ENCODE measurements at regions not wholly inside any gene's neighbourhood (a gene's known extent, or its start where the extent isn't known, plus 50 kb on each side); places are given as distances from the start of the nearest gene placed in this dataset.

DNA sequence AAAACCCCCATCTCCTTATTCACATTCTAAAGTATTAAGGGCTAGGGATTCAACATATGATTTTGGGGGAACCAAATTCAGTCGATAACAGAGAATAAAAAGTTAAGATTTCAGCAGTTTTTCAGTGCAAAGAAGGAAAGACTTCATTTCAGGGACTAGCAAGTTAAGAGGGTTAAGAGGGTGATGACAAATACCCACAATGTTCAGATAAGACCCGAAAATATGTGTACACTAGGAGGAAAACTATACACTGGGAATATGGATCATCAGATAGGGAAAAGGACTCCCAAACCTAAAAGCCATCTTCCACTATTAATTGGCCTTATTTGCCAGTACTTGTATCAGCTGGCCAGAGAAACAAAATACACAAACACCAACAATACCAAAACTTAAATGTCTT, 824.2 kb downstream of the SLC16A7 start:
- POLR2A ChIA-PET, result no interaction called here
- no peaks in the 10 kb centered on the region for H3K36me3 ChIP-seq (ENCODE audit: control insufficient read depth in 2 of 3, insufficient read depth in 3 of 3, low read length in 3 of 3)
- no peaks in the 10 kb centered on the region for H3K9me3 ChIP-seq (ENCODE audit: control insufficient read depth in 2 of 3, low read length in 3 of 3)
- CTCF ChIA-PET, result no interaction called here
- Mint-ChIP-seq H3K4me3 (no peak overlapping the region), H3K36me3 (no peaks in the 10 kb centered on the region), H3K27me3 (no peaks in the 10 kb centered on the region), H3K27ac (no peak overlapping the region), H3K9me3 (peaks cover 0 to 12% (median 5%) of the 10 kb centered on the region in 11 donors), H3K4me1 (no peaks in the 10 kb centered on the region)
- no peaks in the 10 kb centered on the region for H3K4me1 ChIP-seq (ENCODE audit: control insufficient read depth in 2 of 2, insufficient read depth in 2 of 2, low read length in 2 of 2)
- ATAC-seq, result no peak
- no peak overlapping the region for H3K27ac ChIP-seq (ENCODE audit: low read depth, low read length)
- H3K4me3 ChIP-seq (ENCODE audit: low read length), result no peak overlapping the region
- no peak for DNase-seq
- intact Hi-C loops (cut with micrococcal nuclease), result no loop called here
- no peaks in the 10 kb centered on the region for H3K27me3 ChIP-seq (ENCODE audit: control insufficient read depth in 2 of 2, insufficient read depth in 2 of 2, low read length in 2 of 2)

DNA sequence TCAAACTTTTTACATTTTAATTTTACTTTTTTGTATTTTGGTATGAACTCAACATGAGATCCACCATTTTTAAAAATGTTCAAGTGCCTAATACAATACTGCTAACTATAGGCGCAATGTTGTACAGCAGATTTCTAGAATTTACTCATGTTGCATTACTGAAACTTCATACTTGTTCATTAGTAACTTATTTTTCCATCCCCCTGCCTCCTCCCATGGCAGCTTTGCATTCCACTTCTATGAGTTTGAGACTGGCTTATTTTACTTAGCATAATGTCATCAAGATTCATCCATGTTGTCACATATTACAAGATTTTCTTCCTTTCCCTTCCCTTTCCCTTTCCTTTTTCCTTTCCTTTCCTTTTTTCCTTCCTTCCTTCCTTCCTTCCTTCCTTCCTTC, 825.9 kb downstream of the SLC16A7 start:
- no peaks in the 10 kb centered on the region for H3K27me3 Mint-ChIP-seq
- CTCF ChIA-PET, result no interaction called here

DNA sequence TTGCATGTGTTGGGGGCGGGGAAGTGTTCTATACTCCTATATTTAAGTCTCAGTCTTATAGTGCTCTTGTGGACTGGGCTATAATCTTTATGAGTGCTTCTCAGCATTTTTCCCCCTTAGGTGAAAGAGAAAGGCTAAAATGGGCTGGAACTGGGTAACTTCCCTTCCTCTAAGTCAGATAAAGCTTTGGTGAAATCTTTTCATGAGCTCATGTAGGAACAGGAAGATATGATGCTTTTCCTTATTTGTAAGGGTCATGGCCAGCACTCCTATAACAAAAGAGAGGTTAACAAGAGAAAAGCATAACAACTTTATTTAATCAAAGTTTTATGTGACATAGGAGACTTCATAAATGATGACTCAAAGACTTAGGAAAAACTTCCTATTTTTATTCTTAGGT, 841.5 kb downstream of the SLC16A7 start:
- POLR2A ChIA-PET, result no interaction called here
- Histone ChIP-seq H3K27ac (ENCODE audit: low read depth, low read length) (no peak overlapping the region), H3K9me3 (ENCODE audit: control insufficient read depth in 2 of 3, low read length in 3 of 3) (no peaks in the 10 kb centered on the region), H3K36me3 (ENCODE audit: control insufficient read depth in 2 of 3, insufficient read depth in 3 of 3, low read length in 3 of 3) (no peaks in the 10 kb centered on the region), H3K4me1 (ENCODE audit: control insufficient read depth in 2 of 2, insufficient read depth in 2 of 2, low read length in 2 of 2) (no peaks in the 10 kb centered on the region), H3K4me3 (ENCODE audit: low read length) (no peak overlapping the region), H3K27me3 (ENCODE audit: control insufficient read depth in 2 of 2, insufficient read depth in 2 of 2, low read length in 2 of 2) (no peaks in the 10 kb centered on the region)
- Mint-ChIP-seq H3K27ac (no peak overlapping the region), H3K4me1 (no peaks in the 10 kb centered on the region), H3K27me3 (no peaks in the 10 kb centered on the region), H3K36me3 (no peaks in the 10 kb centered on the region), H3K4me3 (no peak overlapping the region), H3K9me3 (peaks cover 0 to 10% (median 3%) of the 10 kb centered on the region in 11 donors)
- ATAC-seq (no peak), DNase-seq (no peak)
- intact Hi-C loops (cut with micrococcal nuclease), result no loop called here
- CTCF ChIA-PET, result no interaction called here

More for the DNA sequence above, 825.9 kb downstream of the SLC16A7 start:
- H3K36me3 ChIP-seq (ENCODE audit: control insufficient read depth in 2 of 3, insufficient read depth in 3 of 3, low read length in 3 of 3), result no peaks in the 10 kb centered on the region
- Mint-ChIP-seq H3K4me3 (no peak overlapping the region), H3K4me1 (no peaks in the 10 kb centered on the region), H3K9me3 (peaks cover 0 to 8% (median 1%) of the 10 kb centered on the region in 11 donors), H3K27ac (no peak overlapping the region), H3K36me3 (no peaks in the 10 kb centered on the region)
- ATAC-seq (no peak), DNase-seq (no peak)
- POLR2A ChIA-PET, result no interaction called here
- intact Hi-C loops (cut with micrococcal nuclease), result no loop called here
- no peaks in the 10 kb centered on the region for H3K27me3 ChIP-seq (ENCODE audit: control insufficient read depth in 2 of 2, insufficient read depth in 2 of 2, low read length in 2 of 2)
- no peak overlapping the region for H3K4me3 ChIP-seq (ENCODE audit: low read length)
- no peaks in the 10 kb centered on the region for H3K9me3 ChIP-seq (ENCODE audit: control insufficient read depth in 2 of 3, low read length in 3 of 3)
- no peaks in the 10 kb centered on the region for H3K4me1 ChIP-seq (ENCODE audit: control insufficient read depth in 2 of 2, insufficient read depth in 2 of 2, low read length in 2 of 2)
- H3K27ac ChIP-seq (ENCODE audit: low read depth, low read length), result no peak overlapping the region

DNA sequence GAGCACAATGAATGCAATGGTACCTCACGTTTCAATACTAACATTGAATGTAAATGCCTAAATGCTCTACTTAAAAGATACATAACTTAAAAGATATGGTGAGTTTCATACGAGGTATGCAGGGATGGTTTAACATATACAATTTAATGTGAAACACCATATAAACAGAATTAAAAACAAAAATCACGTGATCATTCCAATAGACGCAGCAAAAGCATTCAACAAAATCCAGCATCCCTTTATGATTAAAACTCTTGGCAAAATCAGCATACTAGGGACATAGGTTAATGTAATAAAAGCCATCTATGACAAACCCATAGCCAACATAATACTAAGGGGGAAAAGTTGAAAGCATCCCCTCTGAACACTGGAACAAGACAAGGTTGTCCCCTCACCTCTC, 845.7 kb downstream of the SLC16A7 start:
- H3K27me3 Mint-ChIP-seq, result no peaks in the 10 kb centered on the region
- Histone ChIP-seq H3K27ac (ENCODE audit: low read depth, low read length) (no peak overlapping the region), H3K4me1 (ENCODE audit: control insufficient read depth in 2 of 2, insufficient read depth in 2 of 2, low read length in 2 of 2) (no peaks in the 10 kb centered on the region), H3K27me3 (ENCODE audit: control insufficient read depth in 2 of 2, insufficient read depth in 2 of 2, low read length in 2 of 2) (no peaks in the 10 kb centered on the region), H3K9me3 (ENCODE audit: control insufficient read depth in 2 of 3, low read length in 3 of 3) (no peaks in the 10 kb centered on the region), H3K4me3 (ENCODE audit: low read length) (no peak overlapping the region), H3K36me3 (ENCODE audit: control insufficient read depth in 2 of 3, insufficient read depth in 3 of 3, low read length in 3 of 3) (no peaks in the 10 kb centered on the region)
- DNase-seq (no peak), ATAC-seq (no peak)
- H3K27ac Mint-ChIP-seq, result no peak overlapping the region
- H3K4me3 Mint-ChIP-seq, result no peak overlapping the region
- no peaks in the 10 kb centered on the region for H3K36me3 Mint-ChIP-seq
- CTCF ChIA-PET, result no interaction called here
- POLR2A ChIA-PET, result no interaction called here
- H3K4me1 Mint-ChIP-seq, result no peaks in the 10 kb centered on the region
- intact Hi-C loops (cut with micrococcal nuclease), result no loop called here
- H3K9me3 Mint-ChIP-seq, result peaks cover 0 to 12% (median 3%) of the 10 kb centered on the region in 11 donors

DNA sequence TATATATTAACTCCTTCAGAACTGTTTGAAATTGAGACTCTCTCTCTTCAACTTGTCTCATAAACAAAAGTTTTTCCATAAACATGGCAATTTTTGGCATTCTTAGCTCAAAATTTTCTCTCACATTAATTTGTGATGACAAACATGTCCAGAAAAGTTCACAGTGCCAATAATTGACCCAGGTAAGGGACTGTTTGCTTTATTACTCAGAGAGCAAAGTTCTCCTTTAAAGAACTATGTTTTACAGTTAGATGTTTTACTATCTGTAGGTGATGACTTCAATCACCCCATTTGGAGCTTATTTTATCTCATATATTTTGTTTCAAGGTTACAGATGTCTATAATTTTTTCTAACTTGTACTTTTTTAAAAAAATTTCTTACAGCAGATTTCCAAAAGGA, 855.6 kb downstream of the SLC16A7 start:
- no peak overlapping the region for H3K27ac Mint-ChIP-seq
- H3K4me3 Mint-ChIP-seq, result no peak overlapping the region
- no peaks in the 10 kb centered on the region for H3K4me1 ChIP-seq (ENCODE audit: control insufficient read depth in 2 of 2, insufficient read depth in 2 of 2, low read length in 2 of 2)
- no peaks in the 10 kb centered on the region for H3K36me3 Mint-ChIP-seq
- no peak overlapping the region for H3K4me3 ChIP-seq (ENCODE audit: low read length)
- no peaks in the 10 kb centered on the region for H3K27me3 ChIP-seq (ENCODE audit: control insufficient read depth in 2 of 2, insufficient read depth in 2 of 2, low read length in 2 of 2)
- H3K4me1 Mint-ChIP-seq, result no peaks in the 10 kb centered on the region
- H3K36me3 ChIP-seq (ENCODE audit: control insufficient read depth in 2 of 3, insufficient read depth in 3 of 3, low read length in 3 of 3), result no peaks in the 10 kb centered on the region
- H3K27ac ChIP-seq (ENCODE audit: low read depth, low read length), result no peak overlapping the region
- ATAC-seq, result no peak
- intact Hi-C loops (cut with micrococcal nuclease), result no loop called here
- no peak for DNase-seq
- no peaks in the 10 kb centered on the region for H3K9me3 ChIP-seq (ENCODE audit: control insufficient read depth in 2 of 3, low read length in 3 of 3)
- ChIA-PET CTCF (no interaction called here), POLR2A (no interaction called here)
- H3K27me3 Mint-ChIP-seq, result no peaks in the 10 kb centered on the region
- peaks cover 0 to 10% (median 1%) of the 10 kb centered on the region in 11 donors for H3K9me3 Mint-ChIP-seq

DNA sequence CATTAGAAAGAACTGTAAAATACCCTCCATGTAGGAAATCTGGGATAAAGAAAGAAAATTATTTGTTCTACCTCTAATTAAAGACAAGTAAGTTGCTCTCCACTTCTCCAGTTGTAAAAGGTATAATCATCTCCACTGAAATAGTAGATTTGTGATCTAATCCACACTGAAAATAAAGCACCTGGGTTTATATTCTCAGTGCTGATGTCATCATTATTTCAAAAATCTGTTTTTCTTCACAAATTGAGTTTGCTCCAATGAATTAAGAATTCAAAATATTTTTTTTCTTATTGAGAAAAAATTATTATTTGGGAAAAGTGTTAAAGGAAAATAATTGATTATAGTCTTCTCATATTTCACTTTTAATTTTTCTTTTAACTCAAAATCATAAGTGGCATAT, 869.2 kb downstream of the SLC16A7 start:
- Histone ChIP-seq H3K36me3 (ENCODE audit: control insufficient read depth in 2 of 3, insufficient read depth in 3 of 3, low read length in 3 of 3) (no peaks in the 10 kb centered on the region), H3K9me3 (ENCODE audit: control insufficient read depth in 2 of 3, low read length in 3 of 3) (no peaks in the 10 kb centered on the region), H3K27me3 (ENCODE audit: control insufficient read depth in 2 of 2, insufficient read depth in 2 of 2, low read length in 2 of 2) (no peaks in the 10 kb centered on the region), H3K4me3 (ENCODE audit: low read length) (no peak overlapping the region), H3K4me1 (ENCODE audit: control insufficient read depth in 2 of 2, insufficient read depth in 2 of 2, low read length in 2 of 2) (no peaks in the 10 kb centered on the region), H3K27ac (ENCODE audit: low read depth, low read length) (no peak overlapping the region)
- Mint-ChIP-seq H3K4me3 (no peak overlapping the region), H3K27ac (no peak overlapping the region), H3K27me3 (no peaks in the 10 kb centered on the region), H3K4me1 (no peaks in the 10 kb centered on the region), H3K9me3 (peaks cover 0 to 11% (median 0%) of the 10 kb centered on the region in 11 donors), H3K36me3 (no peaks in the 10 kb centered on the region)
- ChIA-PET CTCF (no interaction called here), POLR2A (no interaction called here)
- intact Hi-C loops (cut with micrococcal nuclease), result no loop called here
- DNase-seq (no peak), ATAC-seq (no peak)

DNA sequence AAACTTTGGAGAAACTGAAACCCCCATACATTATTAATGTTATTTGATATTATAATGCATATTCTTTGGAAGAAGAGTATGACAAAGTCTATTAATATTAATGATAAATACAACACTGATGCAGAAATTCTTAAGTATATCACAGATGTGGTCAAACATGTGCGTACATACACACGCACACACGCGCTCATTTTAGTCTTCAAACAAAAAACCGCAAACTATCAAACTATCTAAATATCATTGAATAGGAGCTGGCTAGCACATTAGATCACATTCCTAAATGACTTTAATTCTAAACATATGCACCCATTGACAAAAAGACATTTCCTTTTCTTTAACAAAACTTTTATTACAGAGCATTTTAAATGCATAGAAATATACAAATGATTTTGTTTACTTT, 872.7 kb downstream of the SLC16A7 start:
- DNase-seq (no peak), ATAC-seq (no peak)
- ChIA-PET POLR2A (no interaction called here), CTCF (no interaction called here)
- Mint-ChIP-seq H3K27me3 (no peaks in the 10 kb centered on the region), H3K4me3 (no peak overlapping the region), H3K9me3 (no peaks in the 10 kb centered on the region), H3K27ac (no peak overlapping the region), H3K4me1 (no peaks in the 10 kb centered on the region), H3K36me3 (no peaks in the 10 kb centered on the region)
- H3K27me3 ChIP-seq (ENCODE audit: control insufficient read depth in 2 of 2, insufficient read depth in 2 of 2, low read length in 2 of 2), result no peaks in the 10 kb centered on the region
- no peaks in the 10 kb centered on the region for H3K4me1 ChIP-seq (ENCODE audit: control insufficient read depth in 2 of 2, insufficient read depth in 2 of 2, low read length in 2 of 2)
- intact Hi-C loops (cut with micrococcal nuclease), result no loop called here
- H3K27ac ChIP-seq (ENCODE audit: low read depth, low read length), result no peak overlapping the region
- no peak overlapping the region for H3K4me3 ChIP-seq (ENCODE audit: low read length)
- no peaks in the 10 kb centered on the region for H3K9me3 ChIP-seq (ENCODE audit: control insufficient read depth in 2 of 3, low read length in 3 of 3)
- H3K36me3 ChIP-seq (ENCODE audit: control insufficient read depth in 2 of 3, insufficient read depth in 3 of 3, low read length in 3 of 3), result no peaks in the 10 kb centered on the region

Measured in naive thymus-derived CD4-positive, alpha-beta T cell (primary cell).